HEK293T (cell line): ENCODE measurements at regions not wholly inside any gene's neighbourhood (a gene's known extent, or its start where the extent isn't known, plus 50 kb on each side); places are given as distances from the start of the nearest gene placed in this dataset.

ENCODE experiments used
- ARNT ChIP-seq: fragments of 450-650 bp; IDR thresholded peaks from 2 replicates; pipeline ENCODE4 v1.6.1; 2017; ENCODE audit warnings: mild to moderate bottlenecking
- BHLHE40 ChIP-seq: fragments of 450-650 bp; IDR thresholded peaks from 2 replicates; pipeline ENCODE4 v1.6.1; 2016; ENCODE audit warnings: mild to moderate bottlenecking, moderate library complexity, borderline replicate concordance
- CTBP1 ChIP-seq: fragments of 450-650 bp; IDR thresholded peaks from 2 replicates; pipeline ENCODE4 v1.6.1; 2016; ENCODE audit warnings: borderline replicate concordance
- FOXA1 ChIP-seq: fragments of 450-650 bp; IDR thresholded peaks from 2 replicates; pipeline ENCODE4 v1.6.1; 2016; ENCODE audit warnings: mild to moderate bottlenecking
- FOXK2 ChIP-seq: fragments of 450-650 bp; IDR thresholded peaks from 2 replicates; pipeline ENCODE4 v1.6.1; 2016; ENCODE audit warnings: mild to moderate bottlenecking
- SP1 ChIP-seq: fragments of 450-650 bp; IDR thresholded peaks from 2 replicates; pipeline ENCODE4 v1.6.1; 2017
- TARDBP ChIP-seq: fragments of 450-650 bp; IDR thresholded peaks from 2 replicates; pipeline ENCODE4 v1.6.1; 2016

DNA sequence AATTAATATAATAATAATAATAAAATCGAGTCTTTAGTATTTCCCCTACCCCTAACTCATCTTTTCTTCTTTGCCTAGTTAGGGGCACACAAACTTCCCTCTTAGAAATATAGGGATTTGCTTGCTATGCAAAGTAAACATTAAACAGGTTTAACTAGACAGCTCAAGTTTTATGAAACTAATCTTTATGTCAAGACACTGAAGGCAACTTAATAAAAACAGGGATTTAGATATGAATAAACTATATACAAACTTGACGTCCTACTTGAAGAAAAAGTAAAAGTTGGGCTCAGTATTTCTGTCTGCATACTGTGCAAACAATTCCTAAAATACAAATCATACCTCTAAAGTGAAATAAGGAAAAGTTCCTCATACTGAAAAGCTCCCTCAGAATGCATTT lies 52.1 kb upstream of the CAV2 start:
- no peak for TF ChIP-seq BHLHE40
- TF ChIP-seq FOXA1, result no peak
- no peak for TF ChIP-seq CTBP1
- TF ChIP-seq FOXK2, result no peak
- TF ChIP-seq TARDBP, result no peak
- TF ChIP-seq SP1, result no peak
- no peak for TF ChIP-seq ARNT
